DOHH2 (cell line): ENCODE measurements at regions not wholly inside any gene's neighbourhood (a gene's known extent, or its start where the extent isn't known, plus 50 kb on each side); places are given as distances from the start of the nearest gene placed in this dataset.

Experiments
- CTCF ChIP-seq: fragments of 200-600 bp; sonication (generic); IDR thresholded peaks from one replicate; pipeline ENCODE4 v1.5.1; 2014; ENCODE audit warnings: antibody characterized with exemption, mild to moderate bottlenecking, low read depth, low read length; ENCODE audit not compliant: poor library complexity, severe bottlenecking
- EZH2phosphoT487 ChIP-seq: fragments of 200-600 bp; sonication (generic); IDR thresholded peaks from 2 replicates; pipeline ENCODE4 v1.6.1; 2017; ENCODE audit warnings: borderline replicate concordance, mild to moderate bottlenecking, antibody characterized with exemption, low read length, moderate library complexity, mixed read lengths

DNA sequence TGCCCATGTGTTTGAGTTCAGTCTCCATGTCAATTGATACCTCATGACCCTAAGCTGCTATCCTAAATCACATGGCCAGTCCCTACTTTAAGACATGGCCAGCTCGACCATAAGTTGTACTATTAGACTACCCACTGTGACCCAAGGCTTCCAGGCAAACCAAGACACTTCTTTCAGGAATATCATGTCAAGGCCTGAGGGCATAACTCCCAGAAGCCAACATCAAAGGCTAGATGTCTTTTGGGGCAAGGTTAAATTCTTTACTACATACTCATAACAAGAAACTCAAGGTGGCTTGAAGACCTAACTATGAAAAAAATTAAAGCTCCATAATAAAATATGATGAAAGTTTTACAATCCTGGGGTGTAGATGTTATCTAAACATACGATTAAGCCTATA is 192.9 kb upstream of the PRNP start:
- TF ChIP-seq CTCF (no peak), EZH2phosphoT487 (no peak)
